ENCODE measurements at regions not wholly inside any gene's neighbourhood (a gene's known extent, or its start where the extent isn't known, plus 50 kb on each side); places are given as distances from the start of the nearest gene placed in this dataset.

GRCh38 chr2:222108497-222108896, 190.3 kb downstream of the PAX3 start:
- no peak for DNase-seq (ENCODE audit: low spot score)
- H3K27ac Mint-ChIP-seq (ENCODE audit: unreplicated experiment): no peak overlapping the region
- TF ChIP-seq CTCF (IDR thresholded peaks at IDR 0.05; ENCODE audit: unreplicated experiment): no peak
- peaks cover 1% of the 10 kb centered on the region for H3K27me3 Mint-ChIP-seq (ENCODE audit: unreplicated experiment)
- no peaks in the 10 kb centered on the region for H3K36me3 Mint-ChIP-seq (ENCODE audit: low read depth, unreplicated experiment)
- H3K4me1 Mint-ChIP-seq (ENCODE audit: unreplicated experiment): peaks cover 3% of the 10 kb centered on the region
- no peaks in the 10 kb centered on the region for H3K9me3 Mint-ChIP-seq (ENCODE audit: unreplicated experiment)
- H3K4me3 Mint-ChIP-seq (ENCODE audit: unreplicated experiment): no peak overlapping the region

GRCh38 chr2:222105046-222105445, 193.8 kb downstream of the PAX3 start:
- TF ChIP-seq CTCF (IDR thresholded peaks at IDR 0.05; ENCODE audit: unreplicated experiment): no peak
- Mint-ChIP-seq H3K36me3 (ENCODE audit: low read depth, unreplicated experiment) (no peaks in the 10 kb centered on the region), H3K9me3 (ENCODE audit: unreplicated experiment) (no peaks in the 10 kb centered on the region), H3K27ac (ENCODE audit: unreplicated experiment) (no peak overlapping the region), H3K27me3 (ENCODE audit: unreplicated experiment) (no peaks in the 10 kb centered on the region), H3K4me1 (ENCODE audit: unreplicated experiment) (peaks cover 3% of the 10 kb centered on the region), H3K4me3 (ENCODE audit: unreplicated experiment) (no peak overlapping the region)
- no peak for DNase-seq (ENCODE audit: low spot score)

GRCh38 chr2:222102575-222103349, 196.0 kb downstream of the PAX3 start:
- no peak for DNase-seq (ENCODE audit: low spot score)
- H3K9me3 Mint-ChIP-seq (ENCODE audit: unreplicated experiment): no peaks in the 10 kb centered on the region
- peaks cover 6% of the 10 kb centered on the region for H3K4me1 Mint-ChIP-seq (ENCODE audit: unreplicated experiment)
- H3K36me3 Mint-ChIP-seq (ENCODE audit: low read depth, unreplicated experiment): no peaks in the 10 kb centered on the region
- H3K27ac Mint-ChIP-seq (ENCODE audit: unreplicated experiment): no peak overlapping the region
- H3K4me3 Mint-ChIP-seq (ENCODE audit: unreplicated experiment): no peak overlapping the region
- TF ChIP-seq CTCF (IDR thresholded peaks at IDR 0.05; ENCODE audit: unreplicated experiment): no peak
- no peaks in the 10 kb centered on the region for H3K27me3 Mint-ChIP-seq (ENCODE audit: unreplicated experiment)

- no peak for TF ChIP-seq CTCF (IDR thresholded peaks at IDR 0.05; ENCODE audit: unreplicated experiment)
- Mint-ChIP-seq H3K9me3 (ENCODE audit: unreplicated experiment) (no peaks in the 10 kb centered on the region), H3K36me3 (ENCODE audit: low read depth, unreplicated experiment) (no peaks in the 10 kb centered on the region), H3K4me1 (ENCODE audit: unreplicated experiment) (peaks cover 6% of the 10 kb centered on the region), H3K27me3 (ENCODE audit: unreplicated experiment) (no peaks in the 10 kb centered on the region), H3K4me3 (ENCODE audit: unreplicated experiment) (no peak overlapping the region), H3K27ac (ENCODE audit: unreplicated experiment) (no peak overlapping the region)
- no peak for DNase-seq (ENCODE audit: low spot score)
These were observed 197.8 kb downstream of the PAX3 start for GRCh38 chr2:222100704-222101699.
